ENCODE measurements at regions not wholly inside any gene's neighbourhood (a gene's known extent, or its start where the extent isn't known, plus 50 kb on each side); places are given as distances from the start of the nearest gene placed in this dataset.

DNA sequence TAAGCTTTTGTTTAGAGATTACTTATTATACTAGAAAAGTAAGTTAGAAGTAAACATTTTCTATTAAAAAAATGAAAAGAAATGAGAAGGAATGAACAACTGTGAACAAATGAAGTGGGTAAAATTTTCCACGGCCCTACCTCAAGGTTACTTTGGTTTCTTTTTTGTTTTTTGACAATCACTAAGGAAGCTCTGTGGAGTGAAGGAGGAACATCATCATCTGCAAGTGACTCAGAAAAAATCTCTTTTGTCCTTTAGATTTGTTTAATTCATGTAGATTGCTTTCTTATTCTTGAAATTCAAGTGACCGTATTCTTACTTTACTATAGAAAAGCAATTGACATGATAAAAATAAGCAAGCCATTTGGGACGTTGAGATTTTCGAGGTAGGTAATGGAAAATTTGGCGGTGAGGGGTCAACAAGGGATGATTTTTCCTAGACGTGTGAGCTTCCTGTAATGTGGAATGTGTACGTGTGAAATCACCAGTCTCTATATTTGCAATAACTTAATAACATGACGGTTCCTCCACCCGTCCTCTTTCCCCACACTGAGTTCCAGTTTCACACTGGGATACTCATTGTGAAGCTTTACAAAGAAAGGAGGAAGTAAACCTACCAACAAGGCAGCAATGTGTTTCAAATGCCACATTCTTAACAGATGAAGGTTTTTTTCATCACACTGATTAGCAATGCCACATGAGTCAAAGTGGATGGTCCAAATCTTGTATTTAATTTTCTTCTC is 62.3 kb upstream of the EGLN3 start:
- no peak for ATAC-seq
- ChIA-PET POLR2A (no interaction called here), CTCF (interaction anchor here (1.3 kb wide), 1 partner anchor 8 kb away, joined by 4 read pairs; no protein-coding TSS in a partner anchor)
- H3K27ac ChIP-seq: no peak overlapping the region
- WGBS (ENCODE audit: missing lambda C conversion rate): 78% methylated on average over 9 of the region's 9 CpGs
- H3K4me3 ChIP-seq: no peak overlapping the region
- H3K4me2 ChIP-seq: no peak overlapping the region
- no peaks in the 10 kb centered on the region for H3K4me1 ChIP-seq
- no peak for FAIRE-seq
- no peaks in the 10 kb centered on the region for H3K9me3 ChIP-seq
- no peak for DNase-seq (ENCODE audit: low read depth in 1 of 2, low spot score in 1 of 2)
- TF ChIP-seq ESRRA (IDR thresholded peaks at IDR 0.05; ENCODE audit: borderline replicate concordance, low read length): no peak
- TF ChIP-seq POLR2AphosphoS2 (conservative IDR thresholded peaks at IDR 0.05; ENCODE audit: low read length): no peak
- TF ChIP-seq, protein P1, sequence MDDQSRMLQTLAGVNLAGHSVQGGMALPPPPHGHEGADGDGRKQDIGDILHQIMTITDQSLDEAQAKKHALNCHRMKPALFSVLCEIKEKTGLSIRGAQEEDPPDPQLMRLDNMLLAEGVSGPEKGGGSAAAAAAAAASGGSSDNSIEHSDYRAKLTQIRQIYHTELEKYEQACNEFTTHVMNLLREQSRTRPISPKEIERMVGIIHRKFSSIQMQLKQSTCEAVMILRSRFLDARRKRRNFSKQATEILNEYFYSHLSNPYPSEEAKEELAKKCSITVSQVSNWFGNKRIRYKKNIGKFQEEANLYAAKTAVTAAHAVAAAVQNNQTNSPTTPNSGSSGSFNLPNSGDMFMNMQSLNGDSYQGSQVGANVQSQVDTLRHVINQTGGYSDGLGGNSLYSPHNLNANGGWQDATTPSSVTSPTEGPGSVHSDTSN (IDR thresholded peaks at IDR 0.05): no peak
- no peak for TF ChIP-seq HOXA7 (CRISPR knock-in tag; IDR thresholded peaks at IDR 0.05)
- no peak for TF ChIP-seq CHD2 (IDR thresholded peaks at IDR 0.05; ENCODE audit: low read length, partially characterized antibody)

DNA sequence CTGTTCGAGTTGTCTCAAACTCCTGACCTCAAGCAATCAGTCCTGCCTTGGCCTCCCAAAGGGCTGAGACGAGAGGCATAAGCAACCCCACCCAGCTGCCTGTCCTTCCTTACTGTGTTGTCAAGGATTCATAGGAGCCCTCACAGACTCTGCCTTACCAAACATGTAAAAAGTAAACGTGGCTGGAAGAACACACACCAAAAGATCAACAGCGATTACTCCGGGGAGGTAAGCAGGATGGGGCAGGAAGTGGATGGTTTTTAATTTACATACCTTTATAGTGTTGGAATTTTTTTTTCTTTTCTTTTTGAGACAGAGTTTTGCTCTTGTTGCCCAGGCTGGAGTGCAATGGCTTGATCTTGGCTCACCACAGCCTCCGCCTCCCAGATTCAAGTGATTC is 61.5 kb upstream of the EGLN3 start:
- ATAC-seq: no peak
- H3K4me3 ChIP-seq: no peak overlapping the region
- POLR2A ChIA-PET: no interaction called here
- no peaks in the 10 kb centered on the region for H3K9me3 ChIP-seq
- H3K4me1 ChIP-seq: no peaks in the 10 kb centered on the region
- WGBS (ENCODE audit: missing lambda C conversion rate): 68% methylated on average over 6 of the region's 6 CpGs
- no peak overlapping the region for H3K27ac ChIP-seq
- H3K4me2 ChIP-seq: no peak overlapping the region
- TF ChIP-seq POLR2AphosphoS2 (conservative IDR thresholded peaks at IDR 0.05; ENCODE audit: low read length) (no peak), NFE2L2 (conservative IDR thresholded peaks at IDR 0.05; ENCODE audit: low read length) (no peak), TP53 (CRISPR knock-in tag; IDR thresholded peaks at IDR 0.05) (no peak), KDM5A (IDR thresholded peaks at IDR 0.05) (no peak), MAZ (IDR thresholded peaks at IDR 0.05; ENCODE audit: borderline replicate concordance, low read depth, low read length) (no peak), CHD4 (IDR thresholded peaks at IDR 0.05; ENCODE audit: borderline replicate concordance) (no peak), HOXA7 (CRISPR knock-in tag; IDR thresholded peaks at IDR 0.05) (no peak), POLR2A (IDR thresholded peaks at IDR 0.05; ENCODE audit: low read length) (no peak), JUNB (IDR thresholded peaks at IDR 0.05) (no peak), TFCP2L1 (CRISPR knock-in tag; IDR thresholded peaks at IDR 0.05) (no peak), RNF2 (IDR thresholded peaks at IDR 0.05; ENCODE audit: borderline replicate concordance, low read depth) (no peak), ZFP36 (IDR thresholded peaks at IDR 0.05; ENCODE audit: borderline replicate concordance, partially characterized antibody) (no peak), PHF8 (IDR thresholded peaks at IDR 0.05; ENCODE audit: borderline replicate concordance, low read depth) (no peak), HEYL (CRISPR knock-in tag; IDR thresholded peaks at IDR 0.05) (no peak), HOXB13 (CRISPR knock-in tag; IDR thresholded peaks at IDR 0.05; ENCODE audit: low read depth) (no peak), MAFK (IDR thresholded peaks at IDR 0.05; ENCODE audit: partially characterized antibody) (no peak), EHF (CRISPR knock-in tag; IDR thresholded peaks at IDR 0.05) (no peak)
- TF ChIP-seq, protein P2, sequence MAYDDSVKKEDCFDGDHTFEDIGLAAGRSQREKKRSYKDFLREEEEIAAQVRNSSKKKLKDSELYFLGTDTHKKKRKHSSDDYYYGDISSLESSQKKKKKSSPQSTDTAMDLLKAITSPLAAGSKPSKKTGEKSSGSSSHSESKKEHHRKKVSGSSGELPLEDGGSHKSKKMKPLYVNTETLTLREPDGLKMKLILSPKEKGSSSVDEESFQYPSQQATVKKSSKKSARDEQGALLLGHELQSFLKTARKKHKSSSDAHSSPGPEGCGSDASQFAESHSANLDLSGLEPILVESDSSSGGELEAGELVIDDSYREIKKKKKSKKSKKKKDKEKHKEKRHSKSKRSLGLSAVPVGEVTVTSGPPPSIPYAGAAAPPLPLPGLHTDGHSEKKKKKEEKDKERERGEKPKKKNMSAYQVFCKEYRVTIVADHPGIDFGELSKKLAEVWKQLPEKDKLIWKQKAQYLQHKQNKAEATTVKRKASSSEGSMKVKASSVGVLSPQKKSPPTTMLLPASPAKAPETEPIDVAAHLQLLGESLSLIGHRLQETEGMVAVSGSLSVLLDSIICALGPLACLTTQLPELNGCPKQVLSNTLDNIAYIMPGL (CRISPR knock-in tag; IDR thresholded peaks at IDR 0.05; ENCODE audit: borderline replicate concordance): no peak
- TF ChIP-seq, protein P3, sequence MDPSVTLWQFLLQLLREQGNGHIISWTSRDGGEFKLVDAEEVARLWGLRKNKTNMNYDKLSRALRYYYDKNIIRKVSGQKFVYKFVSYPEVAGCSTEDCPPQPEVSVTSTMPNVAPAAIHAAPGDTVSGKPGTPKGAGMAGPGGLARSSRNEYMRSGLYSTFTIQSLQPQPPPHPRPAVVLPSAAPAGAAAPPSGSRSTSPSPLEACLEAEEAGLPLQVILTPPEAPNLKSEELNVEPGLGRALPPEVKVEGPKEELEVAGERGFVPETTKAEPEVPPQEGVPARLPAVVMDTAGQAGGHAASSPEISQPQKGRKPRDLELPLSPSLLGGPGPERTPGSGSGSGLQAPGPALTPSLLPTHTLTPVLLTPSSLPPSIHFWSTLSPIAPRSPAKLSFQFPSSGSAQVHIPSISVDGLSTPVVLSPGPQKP (IDR thresholded peaks at IDR 0.05; ENCODE audit: low read depth, low read length): no peak
- CTCF ChIA-PET: interaction anchor here (1.4 kb wide), 1 partner anchor 86 kb away, joined by 3 read pairs; no protein-coding TSS in a partner anchor
- no peak for FAIRE-seq
- no peak for DNase-seq (ENCODE audit: low read depth in 1 of 2, low spot score in 1 of 2)
